ENCODE measurements at regions not wholly inside any gene's neighbourhood (a gene's known extent, or its start where the extent isn't known, plus 50 kb on each side); places are given as distances from the start of the nearest gene placed in this dataset.

DNA sequence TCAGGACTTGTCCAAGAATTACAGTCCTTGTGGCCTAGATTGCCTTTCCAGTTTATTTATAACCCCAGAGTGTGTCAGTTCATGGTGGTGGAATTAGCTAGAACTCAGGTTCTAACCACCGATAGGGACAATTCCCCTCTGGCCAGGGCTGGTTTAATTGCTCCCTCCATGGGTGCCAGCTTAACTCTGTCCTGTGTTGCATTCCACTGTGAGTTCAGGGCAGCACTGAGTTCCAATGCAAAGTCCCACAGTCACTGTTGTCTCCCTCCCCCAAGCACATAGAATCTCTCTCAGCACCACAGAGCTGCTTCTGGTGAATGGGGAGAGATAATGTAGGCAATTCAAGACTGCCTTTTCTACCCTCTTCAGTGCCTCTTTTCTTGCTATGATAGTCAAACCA is 82.5 kb upstream of the TNFRSF21 start:
- TF ChIP-seq TAF1 (IDR thresholded peaks at IDR 0.05; ENCODE audit: low read depth) (no peak), USF1 (IDR thresholded peaks at IDR 0.05) (no peak), TCF12 (IDR thresholded peaks at IDR 0.05; ENCODE audit: low read depth) (no peak), ZBTB7A (IDR thresholded peaks at IDR 0.05; ENCODE audit: low read depth) (no peak), CREB1 (IDR thresholded peaks at IDR 0.05; ENCODE audit: low read depth) (no peak)
- TF ChIP-seq, protein P1, sequence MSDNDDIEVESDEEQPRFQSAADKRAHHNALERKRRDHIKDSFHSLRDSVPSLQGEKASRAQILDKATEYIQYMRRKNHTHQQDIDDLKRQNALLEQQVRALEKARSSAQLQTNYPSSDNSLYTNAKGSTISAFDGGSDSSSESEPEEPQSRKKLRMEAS (IDR thresholded peaks at IDR 0.05), result no peak

GRCh38 chr6:47396401-47397069 is 81.1 kb upstream of the CD2AP start:
- no peak for TF ChIP-seq NFIC (IDR thresholded peaks at IDR 0.05)
- TF ChIP-seq, protein P1 (IDR thresholded peaks at IDR 0.05), result no peak
- no peak for TF ChIP-seq USF1 (IDR thresholded peaks at IDR 0.05)

GRCh38 chr6:47400581-47400980 is 77.0 kb upstream of the CD2AP start:
- TF ChIP-seq EP300 (IDR thresholded peaks at IDR 0.05; ENCODE audit: borderline replicate concordance), result no peak
- no peak for TF ChIP-seq ZBTB7A (IDR thresholded peaks at IDR 0.05; ENCODE audit: low read depth)
- no peak for TF ChIP-seq TAF1 (IDR thresholded peaks at IDR 0.05; ENCODE audit: low read depth)
- no peak for TF ChIP-seq NFIC (IDR thresholded peaks at IDR 0.05)
- TF ChIP-seq REST (IDR thresholded peaks at IDR 0.05; ENCODE audit: low read depth), result no peak
- no peak for TF ChIP-seq USF1 (IDR thresholded peaks at IDR 0.05)
- TF ChIP-seq TCF12 (IDR thresholded peaks at IDR 0.05; ENCODE audit: low read depth), result no peak
- TF ChIP-seq, protein P1 (IDR thresholded peaks at IDR 0.05), result no peak
- no peak for TF ChIP-seq EGR1 (IDR thresholded peaks at IDR 0.05)
- no peak for TF ChIP-seq CEBPB (IDR thresholded peaks at IDR 0.05)
- TF ChIP-seq RAD21 (IDR thresholded peaks at IDR 0.05; ENCODE audit: low read depth), result no peak
- no peak for TF ChIP-seq CREB1 (IDR thresholded peaks at IDR 0.05; ENCODE audit: low read depth)

GRCh38 chr6:47402081-47402480 is 75.5 kb upstream of the CD2AP start:
- TF ChIP-seq RAD21 (IDR thresholded peaks at IDR 0.05; ENCODE audit: low read depth), result no peak
- TF ChIP-seq, protein P1 (IDR thresholded peaks at IDR 0.05), result no peak
- TF ChIP-seq FOXM1 (IDR thresholded peaks at IDR 0.05; ENCODE audit: borderline replicate concordance, low read depth), result no peak
- no peak for TF ChIP-seq TAF1 (IDR thresholded peaks at IDR 0.05; ENCODE audit: low read depth)
- no peak for TF ChIP-seq NFIC (IDR thresholded peaks at IDR 0.05)
- TF ChIP-seq YY1 (IDR thresholded peaks at IDR 0.05; ENCODE audit: low read depth), result no peak
- no peak for TF ChIP-seq USF1 (IDR thresholded peaks at IDR 0.05)
- TF ChIP-seq ZBTB7A (IDR thresholded peaks at IDR 0.05; ENCODE audit: low read depth), result no peak
- no peak for TF ChIP-seq TCF12 (IDR thresholded peaks at IDR 0.05; ENCODE audit: low read depth)
- TF ChIP-seq CEBPB (IDR thresholded peaks at IDR 0.05), result no peak
- TF ChIP-seq REST (IDR thresholded peaks at IDR 0.05; ENCODE audit: low read depth), result no peak
- TF ChIP-seq CREB1 (IDR thresholded peaks at IDR 0.05; ENCODE audit: low read depth), result no peak
- no peak for TF ChIP-seq EP300 (IDR thresholded peaks at IDR 0.05; ENCODE audit: borderline replicate concordance)
- no peak for TF ChIP-seq TEAD4 (IDR thresholded peaks at IDR 0.05)
- no peak for TF ChIP-seq EGR1 (IDR thresholded peaks at IDR 0.05)

DNA sequence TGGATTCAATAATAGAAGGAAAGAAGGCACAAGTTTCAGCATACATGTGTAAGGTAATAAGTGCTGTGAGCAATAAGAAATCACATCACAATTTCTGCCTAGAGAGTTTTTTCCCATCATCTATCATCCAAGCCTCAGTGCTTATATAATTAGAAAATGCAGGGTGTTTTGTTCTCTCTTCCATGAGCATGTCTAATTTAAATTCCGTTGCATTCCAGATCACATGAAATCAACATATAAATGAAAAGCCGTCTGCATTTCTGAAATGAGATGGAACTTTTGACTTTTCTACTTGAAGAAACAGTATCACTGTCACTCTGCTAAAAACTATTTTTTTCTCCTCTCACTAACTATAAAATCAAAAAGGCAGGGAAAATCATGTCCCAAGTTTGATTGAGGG is 74.5 kb upstream of the CD2AP start:
- TF ChIP-seq CEBPB (IDR thresholded peaks at IDR 0.05) (no peak), REST (IDR thresholded peaks at IDR 0.05; ENCODE audit: low read depth) (no peak), EGR1 (IDR thresholded peaks at IDR 0.05) (no peak), TEAD4 (IDR thresholded peaks at IDR 0.05) (no peak), ZBTB7A (IDR thresholded peaks at IDR 0.05; ENCODE audit: low read depth) (no peak), NFIC (IDR thresholded peaks at IDR 0.05) (no peak), FOXM1 (IDR thresholded peaks at IDR 0.05; ENCODE audit: borderline replicate concordance, low read depth) (no peak), CREB1 (IDR thresholded peaks at IDR 0.05; ENCODE audit: low read depth) (no peak), YY1 (IDR thresholded peaks at IDR 0.05; ENCODE audit: low read depth) (no peak), EP300 (IDR thresholded peaks at IDR 0.05; ENCODE audit: borderline replicate concordance) (no peak), TCF12 (IDR thresholded peaks at IDR 0.05; ENCODE audit: low read depth) (no peak), USF1 (IDR thresholded peaks at IDR 0.05) (no peak), TAF1 (IDR thresholded peaks at IDR 0.05; ENCODE audit: low read depth) (no peak)
- TF ChIP-seq, protein P1 (IDR thresholded peaks at IDR 0.05), result no peak
